GM23338 (cell line): ENCODE measurements at regions not wholly inside any gene's neighbourhood (a gene's known extent, or its start where the extent isn't known, plus 50 kb on each side); places are given as distances from the start of the nearest gene placed in this dataset.

Source experiments
- EZH2 ChIP-seq: fragments of 200-600 bp; sonication (generic); IDR thresholded peaks from one replicate; pipeline ENCODE4 v1.8.0; 2017; ENCODE audit warnings: antibody characterized with exemption, mild to moderate bottlenecking, low read depth; ENCODE audit not compliant: unreplicated experiment
- POLR2AphosphoS5 ChIP-seq: IDR thresholded peaks from 2 replicates; pipeline ENCODE4 v1.6.1; 2016; ENCODE audit warnings: antibody characterized with exemption, low read depth
- REST ChIP-seq: IDR thresholded peaks from one replicate; pipeline ENCODE4 v1.6.1; 2018; ENCODE audit warnings: antibody characterized with exemption; ENCODE audit not compliant: unreplicated experiment
- TF ChIP-seq, protein P1 (sequence below), 2 experiments: fragments of 200-600 bp in 1 of 2; sonication (generic) in 1 of 2; conservative IDR thresholded peaks; 2 replicates each; pipeline versions ENCODE4 v1.5.1 to v1.6.1; 2016 to 2017; ENCODE audit warnings: antibody characterized with exemption in 2 of 2, low read depth in 2 of 2, mild to moderate bottlenecking in 2 of 2, moderate library complexity in 1 of 2

GRCh38 chr3:66822186-66823008, 175.7 kb upstream of the KBTBD8 start:
- TF ChIP-seq, protein P1, sequence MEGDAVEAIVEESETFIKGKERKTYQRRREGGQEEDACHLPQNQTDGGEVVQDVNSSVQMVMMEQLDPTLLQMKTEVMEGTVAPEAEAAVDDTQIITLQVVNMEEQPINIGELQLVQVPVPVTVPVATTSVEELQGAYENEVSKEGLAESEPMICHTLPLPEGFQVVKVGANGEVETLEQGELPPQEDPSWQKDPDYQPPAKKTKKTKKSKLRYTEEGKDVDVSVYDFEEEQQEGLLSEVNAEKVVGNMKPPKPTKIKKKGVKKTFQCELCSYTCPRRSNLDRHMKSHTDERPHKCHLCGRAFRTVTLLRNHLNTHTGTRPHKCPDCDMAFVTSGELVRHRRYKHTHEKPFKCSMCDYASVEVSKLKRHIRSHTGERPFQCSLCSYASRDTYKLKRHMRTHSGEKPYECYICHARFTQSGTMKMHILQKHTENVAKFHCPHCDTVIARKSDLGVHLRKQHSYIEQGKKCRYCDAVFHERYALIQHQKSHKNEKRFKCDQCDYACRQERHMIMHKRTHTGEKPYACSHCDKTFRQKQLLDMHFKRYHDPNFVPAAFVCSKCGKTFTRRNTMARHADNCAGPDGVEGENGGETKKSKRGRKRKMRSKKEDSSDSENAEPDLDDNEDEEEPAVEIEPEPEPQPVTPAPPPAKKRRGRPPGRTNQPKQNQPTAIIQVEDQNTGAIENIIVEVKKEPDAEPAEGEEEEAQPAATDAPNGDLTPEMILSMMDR (conservative IDR thresholded peaks at IDR 0.05; ENCODE audit: low read depth in 2 of 2) = peak; percentile 92 to 94
- TF ChIP-seq EZH2 (no peak), REST (no peak), POLR2AphosphoS5 (no peak)
